ENCODE measurements at regions not wholly inside any gene's neighbourhood (a gene's known extent, or its start where the extent isn't known, plus 50 kb on each side); places are given as distances from the start of the nearest gene placed in this dataset.
A peak's percentile ranks its signal among the peaks of the same experiment; 100 is the strongest.

GRCh38 chr1:5423109-5423508, 569.1 kb downstream of the NPHP4 start:
- H3K4ac ChIP-seq (ENCODE audit: low read length): no peak overlapping the region
- no peak overlapping the region for H3K9ac ChIP-seq (ENCODE audit: low read depth, low read length, poor library complexity)
- peak overlapping the region; percentile 7 for H2BK12ac ChIP-seq (ENCODE audit: low read length)
- no peak overlapping the region for H4K8ac ChIP-seq (ENCODE audit: low read depth, low read length)
- H2AFZ ChIP-seq (ENCODE audit: low read length): no peak overlapping the region
- H3K27me3 ChIP-seq (ENCODE audit: control insufficient read depth in 3 of 3, insufficient read depth in 3 of 3, low read depth in 1 of 3, low read length in 3 of 3): peaks cover 0 to 38% (median 0%) of the 10 kb centered on the region in 3 experiments
- no peak for DNase-seq (ENCODE audit: low spot score)
- no peak overlapping the region for H3K23ac ChIP-seq (ENCODE audit: low read depth, low read length, poor library complexity)
- no peak overlapping the region for H3K4me3 ChIP-seq (ENCODE audit: low read length in 2 of 2)
- WGBS, 2 donors (ENCODE audit: extremely low coverage in 2 of 2, insufficient read length in 2 of 2, insufficient replicate concordance in 1 of 2): no CpG with 5 or more reads among the region's 10 CpGs
- no peak overlapping the region for H2BK15ac ChIP-seq (ENCODE audit: low read length)
- no peaks in the 10 kb centered on the region for H3K9me3 ChIP-seq (replicated peaks in 1 of 2; ENCODE audit: control insufficient read depth in 2 of 2, insufficient read depth in 1 of 2, low read depth in 1 of 2, low read length in 2 of 2)
- H3K4me1 ChIP-seq (ENCODE audit: control insufficient read depth in 2 of 2, insufficient read depth in 1 of 2, low read depth in 1 of 2, low read length in 2 of 2): peaks cover 9 to 11% of the 10 kb centered on the region in 2 donors
- H2BK5ac ChIP-seq (ENCODE audit: low read length): peak overlapping the region; percentile 40
- no peak overlapping the region for H3K4me2 ChIP-seq (ENCODE audit: insufficient read depth, low read length, poor library complexity, severe bottlenecking)
- H2BK120ac ChIP-seq (ENCODE audit: low read depth, low read length): peak overlapping the region; percentile 22
- H4K91ac ChIP-seq (ENCODE audit: low read depth, low read length, poor library complexity): no peak overlapping the region
- H2AK5ac ChIP-seq (ENCODE audit: low read depth, low read length): peak overlapping the region; percentile 82
- no peaks in the 10 kb centered on the region for H3K79me1 ChIP-seq (ENCODE audit: low read depth, low read length)
- H3K27ac ChIP-seq (replicated peaks; ENCODE audit: low read length): no peak overlapping the region
- no peaks in the 10 kb centered on the region for H3K36me3 ChIP-seq (replicated peaks in 1 of 2; ENCODE audit: control insufficient read depth in 2 of 2, insufficient read depth in 2 of 2, low read length in 2 of 2)
- H3K14ac ChIP-seq (ENCODE audit: low read length): peak overlapping the region; percentile 9
- peak overlapping the region; percentile 68 for H3K18ac ChIP-seq (ENCODE audit: low read length)

- H4K8ac ChIP-seq (ENCODE audit: low read depth, low read length): no peak overlapping the region
- no peak overlapping the region for H3K23ac ChIP-seq (ENCODE audit: low read depth, low read length, poor library complexity)
- H3K9me3 ChIP-seq (replicated peaks in 1 of 2; ENCODE audit: control insufficient read depth in 2 of 2, insufficient read depth in 1 of 2, low read depth in 1 of 2, low read length in 2 of 2): no peaks in the 10 kb centered on the region
- no peak overlapping the region for H2AFZ ChIP-seq (ENCODE audit: low read length)
- no peak overlapping the region for H3K4me2 ChIP-seq (ENCODE audit: insufficient read depth, low read length, poor library complexity, severe bottlenecking)
- no peak overlapping the region for H3K4me3 ChIP-seq (ENCODE audit: low read length in 2 of 2)
- H2BK120ac ChIP-seq (ENCODE audit: low read depth, low read length): no peak overlapping the region
- no peak overlapping the region for H2AK5ac ChIP-seq (ENCODE audit: low read depth, low read length)
- no peak overlapping the region for H3K27ac ChIP-seq (replicated peaks; ENCODE audit: low read length)
- no peak overlapping the region for H4K91ac ChIP-seq (ENCODE audit: low read depth, low read length, poor library complexity)
- no peak overlapping the region for H3K14ac ChIP-seq (ENCODE audit: low read length)
- no peak overlapping the region for H2BK12ac ChIP-seq (ENCODE audit: low read length)
- peaks cover 0 to 17% (median 0%) of the 10 kb centered on the region in 3 experiments for H3K27me3 ChIP-seq (ENCODE audit: control insufficient read depth in 3 of 3, insufficient read depth in 3 of 3, low read depth in 1 of 3, low read length in 3 of 3)
- H3K9ac ChIP-seq (ENCODE audit: low read depth, low read length, poor library complexity): no peak overlapping the region
- peaks cover 4 to 14% of the 10 kb centered on the region in 2 donors for H3K4me1 ChIP-seq (ENCODE audit: control insufficient read depth in 2 of 2, insufficient read depth in 1 of 2, low read depth in 1 of 2, low read length in 2 of 2)
- H3K4ac ChIP-seq (ENCODE audit: low read length): no peak overlapping the region
- WGBS, 2 donors (ENCODE audit: extremely low coverage in 2 of 2, insufficient read length in 2 of 2, insufficient replicate concordance in 1 of 2): no CpG with 5 or more reads among the region's 4 CpGs
- no peaks in the 10 kb centered on the region for H3K36me3 ChIP-seq (replicated peaks in 1 of 2; ENCODE audit: control insufficient read depth in 2 of 2, insufficient read depth in 2 of 2, low read length in 2 of 2)
- H3K79me1 ChIP-seq (ENCODE audit: low read depth, low read length): no peaks in the 10 kb centered on the region
- no peak for DNase-seq (ENCODE audit: low spot score)
- no peak overlapping the region for H2BK5ac ChIP-seq (ENCODE audit: low read length)
- H3K18ac ChIP-seq (ENCODE audit: low read length): peak overlapping the region; percentile 33
- peak overlapping the region; percentile 14 for H2BK15ac ChIP-seq (ENCODE audit: low read length)
Measured at GRCh38 chr1:5419501-5419900, 572.7 kb downstream of the NPHP4 start.

- no peak overlapping the region for H4K8ac ChIP-seq (ENCODE audit: low read depth, low read length)
- no peak overlapping the region for H3K9ac ChIP-seq (ENCODE audit: low read depth, low read length, poor library complexity)
- WGBS, 2 donors (ENCODE audit: extremely low coverage in 2 of 2, insufficient read length in 2 of 2, insufficient replicate concordance in 1 of 2): no CpG with 5 or more reads among the region's 2 CpGs
- no peak overlapping the region for H3K27ac ChIP-seq (replicated peaks; ENCODE audit: low read length)
- peaks cover 0 to 9% of the 10 kb centered on the region in 2 donors for H3K4me1 ChIP-seq (ENCODE audit: control insufficient read depth in 2 of 2, insufficient read depth in 1 of 2, low read depth in 1 of 2, low read length in 2 of 2)
- H3K36me3 ChIP-seq (replicated peaks in 1 of 2; ENCODE audit: control insufficient read depth in 2 of 2, insufficient read depth in 2 of 2, low read length in 2 of 2): no peaks in the 10 kb centered on the region
- no peaks in the 10 kb centered on the region for H3K9me3 ChIP-seq (replicated peaks in 1 of 2; ENCODE audit: control insufficient read depth in 2 of 2, insufficient read depth in 1 of 2, low read depth in 1 of 2, low read length in 2 of 2)
- no peak overlapping the region for H2BK120ac ChIP-seq (ENCODE audit: low read depth, low read length)
- no peak overlapping the region for H3K4me2 ChIP-seq (ENCODE audit: insufficient read depth, low read length, poor library complexity, severe bottlenecking)
- no peak overlapping the region for H4K91ac ChIP-seq (ENCODE audit: low read depth, low read length, poor library complexity)
- H3K79me1 ChIP-seq (ENCODE audit: low read depth, low read length): no peaks in the 10 kb centered on the region
- H2BK12ac ChIP-seq (ENCODE audit: low read length): no peak overlapping the region
- H3K14ac ChIP-seq (ENCODE audit: low read length): no peak overlapping the region
- no peak overlapping the region for H2BK15ac ChIP-seq (ENCODE audit: low read length)
- no peak overlapping the region for H3K18ac ChIP-seq (ENCODE audit: low read length)
- H2AFZ ChIP-seq (ENCODE audit: low read length): no peak overlapping the region
- no peak overlapping the region for H2BK5ac ChIP-seq (ENCODE audit: low read length)
- no peak overlapping the region for H2AK5ac ChIP-seq (ENCODE audit: low read depth, low read length)
- no peak overlapping the region for H3K4ac ChIP-seq (ENCODE audit: low read length)
- DNase-seq (ENCODE audit: low spot score): no peak
- H3K27me3 ChIP-seq (ENCODE audit: control insufficient read depth in 3 of 3, insufficient read depth in 3 of 3, low read depth in 1 of 3, low read length in 3 of 3): no peaks in the 10 kb centered on the region
- H3K23ac ChIP-seq (ENCODE audit: low read depth, low read length, poor library complexity): no peak overlapping the region
- H3K4me3 ChIP-seq (ENCODE audit: low read length in 2 of 2): no peak overlapping the region
Measured at GRCh38 chr1:5416518-5416917, 575.7 kb downstream of the NPHP4 start.

GRCh38 chr1:5415606-5416005, 576.6 kb downstream of the NPHP4 start:
- no peaks in the 10 kb centered on the region for H3K79me1 ChIP-seq (ENCODE audit: low read depth, low read length)
- no peaks in the 10 kb centered on the region for H3K9me3 ChIP-seq (replicated peaks in 1 of 2; ENCODE audit: control insufficient read depth in 2 of 2, insufficient read depth in 1 of 2, low read depth in 1 of 2, low read length in 2 of 2)
- H4K91ac ChIP-seq (ENCODE audit: low read depth, low read length, poor library complexity): no peak overlapping the region
- no peak overlapping the region for H4K8ac ChIP-seq (ENCODE audit: low read depth, low read length)
- H2AFZ ChIP-seq (ENCODE audit: low read length): no peak overlapping the region
- H2BK5ac ChIP-seq (ENCODE audit: low read length): no peak overlapping the region
- H2BK15ac ChIP-seq (ENCODE audit: low read length): peak overlapping the region; percentile 8
- H3K14ac ChIP-seq (ENCODE audit: low read length): no peak overlapping the region
- H2BK12ac ChIP-seq (ENCODE audit: low read length): no peak overlapping the region
- H3K4me1 ChIP-seq (ENCODE audit: control insufficient read depth in 2 of 2, insufficient read depth in 1 of 2, low read depth in 1 of 2, low read length in 2 of 2): peaks cover 0 to 9% of the 10 kb centered on the region in 2 donors
- no peak overlapping the region for H3K4me3 ChIP-seq (ENCODE audit: low read length in 2 of 2)
- no peak overlapping the region for H3K23ac ChIP-seq (ENCODE audit: low read depth, low read length, poor library complexity)
- no peak overlapping the region for H3K4me2 ChIP-seq (ENCODE audit: insufficient read depth, low read length, poor library complexity, severe bottlenecking)
- WGBS, 2 donors (ENCODE audit: extremely low coverage in 2 of 2, insufficient read length in 2 of 2, insufficient replicate concordance in 1 of 2): no CpG with 5 or more reads among the region's 7 CpGs
- no peak overlapping the region for H3K4ac ChIP-seq (ENCODE audit: low read length)
- no peak overlapping the region for H3K27ac ChIP-seq (replicated peaks; ENCODE audit: low read length)
- H2AK5ac ChIP-seq (ENCODE audit: low read depth, low read length): peak overlapping the region; percentile 43
- peak overlapping the region; percentile 38 for H2BK120ac ChIP-seq (ENCODE audit: low read depth, low read length)
- no peak overlapping the region for H3K18ac ChIP-seq (ENCODE audit: low read length)
- DNase-seq (ENCODE audit: low spot score): no peak
- H3K36me3 ChIP-seq (replicated peaks in 1 of 2; ENCODE audit: control insufficient read depth in 2 of 2, insufficient read depth in 2 of 2, low read length in 2 of 2): no peaks in the 10 kb centered on the region
- H3K9ac ChIP-seq (ENCODE audit: low read depth, low read length, poor library complexity): no peak overlapping the region
- H3K27me3 ChIP-seq (ENCODE audit: control insufficient read depth in 3 of 3, insufficient read depth in 3 of 3, low read depth in 1 of 3, low read length in 3 of 3): no peaks in the 10 kb centered on the region
